Caco-2 (cell line): ENCODE measurements at regions not wholly inside any gene's neighbourhood (a gene's known extent, or its start where the extent isn't known, plus 50 kb on each side); places are given as distances from the start of the nearest gene placed in this dataset.

ENCODE experiments used
- BruUV-seq: library from RNA; stranded (reverse); fragments of 400-500 nt; replicated peaks from 2 replicates; lab custom pipeline; 2021; lab: Mats Ljungman, UMichigan
- CTCF ChIA-PET: fragments of 300-600 bp; sonication (Branson Sonifier 250); formaldehyde crosslinking; loops from one replicate; lab custom pipeline; 2022; ENCODE audit warnings: antibody characterized with exemption; lab: Charles Lee
- POLR2A ChIA-PET: fragments of 300-600 bp; sonication (Branson Sonifier 250); formaldehyde crosslinking; loops from one replicate; lab custom pipeline; 2022; ENCODE audit warnings: antibody characterized with exemption; lab: Charles Lee
- DNase-seq, 2 experiments: peaks; one replicate each; pipeline versions ENCODE4 v3.0.0 to v3.0.0-alpha.2; 2020 to 2022
- H3K27me3 ChIP-seq: replicated peaks from 2 replicates; pipeline ENCODE4 v1.6.0; 2011; ENCODE audit warnings: low read length; ENCODE audit not compliant: control insufficient read depth, insufficient read depth
- H3K36me3 ChIP-seq: 2 replicates; pipeline ENCODE4 v1.5.1; 2011; ENCODE audit warnings: low read length; ENCODE audit not compliant: control insufficient read depth, insufficient read depth
- H3K4me1 ChIP-seq: fragments of 250-450 bp; sonication (Bioruptor Pico); 2 replicates; pipeline ENCODE4 v1.5.1; 2020; ENCODE audit warnings: mild to moderate bottlenecking
- H3K4me3 ChIP-seq: 2 replicates; pipeline ENCODE4 v1.5.1; 2011; ENCODE audit warnings: low read depth, mild to moderate bottlenecking, control low read depth, low read length
- H3K9me3 ChIP-seq: fragments of 250-450 bp; sonication (Bioruptor Pico); 2 replicates; pipeline ENCODE4 v1.5.1; 2020; ENCODE audit warnings: mild to moderate bottlenecking, moderate library complexity
- H3K27ac Mint-ChIP-seq: one replicate; pipeline ENCODE4 v1.8.0; 2022; ENCODE audit warnings: mixed read lengths; ENCODE audit not compliant: unreplicated experiment
- H3K27me3 Mint-ChIP-seq: one replicate; pipeline ENCODE4 v1.8.0; 2022; ENCODE audit warnings: mixed read lengths; ENCODE audit not compliant: insufficient read depth, unreplicated experiment
- H3K36me3 Mint-ChIP-seq: one replicate; pipeline ENCODE4 v1.8.0; 2022; ENCODE audit warnings: mild to moderate bottlenecking, mixed read lengths; ENCODE audit not compliant: insufficient read depth, unreplicated experiment
- H3K4me1 Mint-ChIP-seq: one replicate; pipeline ENCODE4 v1.8.0; 2022; ENCODE audit warnings: low read depth, mixed read lengths; ENCODE audit not compliant: unreplicated experiment
- H3K4me3 Mint-ChIP-seq: one replicate; pipeline ENCODE4 v1.8.0; 2022; ENCODE audit warnings: mild to moderate bottlenecking, moderate library complexity, mixed read lengths; ENCODE audit not compliant: unreplicated experiment
- H3K9me3 Mint-ChIP-seq: one replicate; pipeline ENCODE4 v1.8.0; 2022; ENCODE audit warnings: mixed read lengths; ENCODE audit not compliant: unreplicated experiment
- CTCF ChIP-seq, 2 experiments: fragments of 200-600 bp in 1 of 2; IDR thresholded peaks; 1 replicate in 1 of 2; 2 replicates in 1 of 2; pipeline versions ENCODE4 v1.5.1 to v1.8.0; 2011 to 2022; ENCODE audit warnings: antibody characterized with exemption in 1 of 2, control low read depth in 1 of 2, inconsistent platforms in 1 of 2, low read depth in 1 of 2, low read length in 1 of 2, mild to moderate bottlenecking in 1 of 2, moderate library complexity in 1 of 2; ENCODE audit not compliant: insufficient read depth in 1 of 2, severe bottlenecking in 1 of 2, unreplicated experiment in 1 of 2
- intact Hi-C: fragments of 100-400 bp; cut with micrococcal nuclease; formaldehyde crosslinking; loops from one replicate; pipeline ENCODE4 v1.10.0; 2022; ENCODE audit not compliant: unreplicated experiment

- intact Hi-C loops = no loop called here
- no peaks in the 10 kb centered on the region for H3K4me1 Mint-ChIP-seq
- Histone ChIP-seq H3K27me3 (no peaks in the 10 kb centered on the region), H3K9me3 (no peaks in the 10 kb centered on the region), H3K4me1 (no peaks in the 10 kb centered on the region), H3K36me3 (no peaks in the 10 kb centered on the region), H3K4me3 (no peak overlapping the region)
- H3K27ac Mint-ChIP-seq = no peak overlapping the region
- ChIA-PET POLR2A (no interaction called here), CTCF (no interaction called here)
- no peaks in the 10 kb centered on the region for H3K9me3 Mint-ChIP-seq
- no peak for TF ChIP-seq CTCF (IDR thresholded peaks at IDR 0.05; ENCODE audit: insufficient read depth in 1 of 2, low read depth in 1 of 2, low read length in 1 of 2, severe bottlenecking in 1 of 2, unreplicated experiment in 1 of 2)
- no peak for DNase-seq
- BruUV-seq = no TSS peak
- no peaks in the 10 kb centered on the region for H3K36me3 Mint-ChIP-seq
- no peaks in the 10 kb centered on the region for H3K27me3 Mint-ChIP-seq
- no peak overlapping the region for H3K4me3 Mint-ChIP-seq
Observed at GRCh38 chr2:198874472-198874858, 583.3 kb downstream of the SATB2 start.

GRCh38 chr2:198873503-198874471, 584.0 kb downstream of the SATB2 start:
- BruUV-seq = no TSS peak
- no peak for DNase-seq
- Histone ChIP-seq H3K36me3 (no peaks in the 10 kb centered on the region), H3K27me3 (no peaks in the 10 kb centered on the region), H3K4me1 (no peaks in the 10 kb centered on the region), H3K4me3 (no peak overlapping the region), H3K9me3 (no peaks in the 10 kb centered on the region)
- TF ChIP-seq CTCF (IDR thresholded peaks at IDR 0.05; ENCODE audit: insufficient read depth in 1 of 2, low read depth in 1 of 2, low read length in 1 of 2, severe bottlenecking in 1 of 2, unreplicated experiment in 1 of 2) = no peak
- Mint-ChIP-seq H3K27ac (no peak overlapping the region), H3K4me1 (no peaks in the 10 kb centered on the region), H3K9me3 (no peaks in the 10 kb centered on the region), H3K4me3 (no peak overlapping the region), H3K36me3 (no peaks in the 10 kb centered on the region), H3K27me3 (no peaks in the 10 kb centered on the region)
- intact Hi-C loops = no loop called here
- ChIA-PET POLR2A (no interaction called here), CTCF (no interaction called here)

- Mint-ChIP-seq H3K27me3 (no peaks in the 10 kb centered on the region), H3K4me1 (no peaks in the 10 kb centered on the region), H3K36me3 (no peaks in the 10 kb centered on the region), H3K9me3 (peaks cover 9% of the 10 kb centered on the region), H3K27ac (no peak overlapping the region), H3K4me3 (no peak overlapping the region)
- POLR2A ChIA-PET = no interaction called here
- DNase-seq = no peak
- CTCF ChIA-PET = no interaction called here
- intact Hi-C loops = no loop called here
- no peak overlapping the region for H3K4me3 ChIP-seq
- no peaks in the 10 kb centered on the region for H3K4me1 ChIP-seq
- H3K9me3 ChIP-seq = no peaks in the 10 kb centered on the region; the same call in 1 of the 2 replicates
- TF ChIP-seq CTCF (IDR thresholded peaks at IDR 0.05; ENCODE audit: insufficient read depth in 1 of 2, low read depth in 1 of 2, low read length in 1 of 2, severe bottlenecking in 1 of 2, unreplicated experiment in 1 of 2) = no peak
- H3K36me3 ChIP-seq = no peaks in the 10 kb centered on the region
- no TSS peak for BruUV-seq
- no peaks in the 10 kb centered on the region for H3K27me3 ChIP-seq
Observed at GRCh38 chr2:198863655-198864054, 594.1 kb downstream of the SATB2 start.
